ENCODE measurements at regions not wholly inside any gene's neighbourhood (a gene's known extent, or its start where the extent isn't known, plus 50 kb on each side); places are given as distances from the start of the nearest gene placed in this dataset.
A peak's percentile ranks its signal among the peaks of the same experiment; 100 is the strongest.
"Not testable (repeated sequence)": the region's sequence is repeated elsewhere in the genome, so short reads cannot be mapped to it uniquely, and the experiment has no call there.

DNA sequence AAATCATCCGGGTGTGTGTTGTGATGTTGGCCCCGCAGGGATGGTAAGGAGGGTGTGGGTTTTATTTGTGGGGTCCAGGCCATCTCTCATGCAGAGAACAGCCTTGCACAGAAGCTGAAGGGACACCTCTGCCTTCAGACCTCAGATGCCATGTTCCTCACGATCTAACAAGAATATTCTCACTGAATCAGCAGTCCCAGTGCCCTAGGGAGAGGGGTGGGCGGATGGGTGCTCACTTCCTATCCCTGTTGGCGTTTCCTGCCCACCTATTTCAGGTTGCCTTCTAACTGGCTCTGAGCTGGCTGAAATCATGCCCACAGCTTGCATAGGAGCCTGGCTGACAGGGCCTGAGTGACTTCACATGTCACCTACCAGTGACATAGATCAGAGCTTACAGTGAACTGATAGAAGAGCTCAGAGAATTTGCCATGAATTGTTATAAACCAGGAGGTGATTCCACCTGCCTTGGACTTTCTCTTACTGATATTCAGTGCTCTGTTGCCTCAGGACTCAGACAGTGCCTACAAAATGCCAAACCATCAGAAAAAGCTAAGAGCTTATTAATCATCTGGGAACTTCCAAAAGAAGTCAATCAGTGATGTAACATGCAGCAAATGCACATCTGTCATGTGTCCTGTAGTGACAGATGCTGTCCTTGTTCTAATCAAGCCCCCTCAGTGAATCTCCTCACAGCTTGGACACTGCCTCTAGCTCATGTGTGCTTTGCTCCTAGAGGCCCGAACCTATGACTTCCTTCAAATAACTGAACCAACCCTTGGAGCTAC, 186.8 kb upstream of the ADRA1D start:
- no peak for DNase-seq (ENCODE audit: low read depth)

GRCh38 chr20:4435225-4435624, 186.1 kb upstream of the ADRA1D start:
- DNase-seq (ENCODE audit: low read depth) = peak; percentile 79

GRCh38 chr20:4434681-4435080, 185.6 kb upstream of the ADRA1D start:
- peak; percentile 80 for DNase-seq (ENCODE audit: low read depth)

GRCh38 chr20:4431446-4431845, 182.4 kb upstream of the ADRA1D start:
- no peak for DNase-seq (ENCODE audit: low read depth)

DNA sequence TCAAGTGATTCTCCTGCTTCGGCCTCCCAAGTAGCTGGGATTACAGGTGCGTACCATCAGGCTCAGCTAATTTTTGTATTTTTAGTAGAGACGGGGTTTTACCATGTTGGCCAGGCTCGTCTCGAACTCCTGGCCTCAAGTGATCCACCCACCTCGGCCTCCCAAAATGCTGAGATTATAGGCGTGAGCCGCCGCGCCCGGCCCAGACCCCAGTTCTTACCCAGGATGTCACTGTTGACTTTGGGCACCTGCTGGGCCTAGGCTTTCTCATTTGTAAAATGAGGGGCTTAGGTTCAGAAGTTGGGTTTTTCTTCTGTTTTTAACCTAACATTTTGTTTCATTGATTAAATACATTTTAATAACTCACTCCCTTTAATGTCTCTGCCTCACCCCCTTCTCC, 181.7 kb upstream of the ADRA1D start:
- not testable (repeated sequence) for DNase-seq (ENCODE audit: low read depth)

- DNase-seq (ENCODE audit: low read depth) = peak; percentile 19
Observed at GRCh38 chr20:4427940-4428586, 179.0 kb upstream of the ADRA1D start.

GRCh38 chr20:4418141-4418540, 169.1 kb upstream of the ADRA1D start:
- no peak for DNase-seq (ENCODE audit: low read depth)

- DNase-seq (ENCODE audit: low read depth) = no peak
Observed at GRCh38 chr20:4415281-4415680, 166.2 kb upstream of the ADRA1D start.

DNA sequence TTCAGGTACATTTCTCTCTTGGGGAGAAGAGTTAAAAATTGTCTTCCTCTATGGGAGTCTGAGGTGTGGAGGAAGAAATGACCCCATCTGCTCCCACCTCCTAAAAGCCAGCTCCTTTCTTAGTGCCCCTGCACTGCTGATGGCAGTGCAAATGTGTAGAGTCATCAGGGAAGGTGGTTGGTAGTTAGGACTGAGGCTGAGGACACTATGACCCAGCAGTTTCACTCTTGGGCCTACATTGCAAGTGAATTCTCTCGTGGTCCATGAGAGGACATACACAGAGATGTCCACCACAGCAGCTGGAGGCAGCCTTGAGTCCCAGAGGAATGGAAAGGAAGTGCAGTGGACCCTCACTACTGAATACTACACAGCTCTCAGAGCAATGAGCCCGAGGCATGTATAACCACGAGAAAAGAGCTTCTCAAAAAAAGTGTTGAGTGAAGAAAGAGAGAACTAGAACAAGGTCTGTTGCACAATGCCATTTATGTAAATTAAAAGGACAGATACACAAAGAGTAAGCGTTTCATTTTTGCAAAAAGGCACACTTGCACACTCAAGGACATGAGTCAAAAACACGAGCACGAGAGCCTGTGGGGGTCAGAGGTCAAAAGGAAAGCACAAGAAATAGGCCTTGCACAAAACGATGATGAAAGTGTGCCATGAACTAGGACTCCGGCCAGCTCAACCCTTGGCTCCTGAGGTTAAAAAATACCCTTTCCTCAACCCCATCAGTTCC, 164.4 kb upstream of the ADRA1D start:
- DNase-seq (ENCODE audit: low read depth) = peak; percentile 20

DNA sequence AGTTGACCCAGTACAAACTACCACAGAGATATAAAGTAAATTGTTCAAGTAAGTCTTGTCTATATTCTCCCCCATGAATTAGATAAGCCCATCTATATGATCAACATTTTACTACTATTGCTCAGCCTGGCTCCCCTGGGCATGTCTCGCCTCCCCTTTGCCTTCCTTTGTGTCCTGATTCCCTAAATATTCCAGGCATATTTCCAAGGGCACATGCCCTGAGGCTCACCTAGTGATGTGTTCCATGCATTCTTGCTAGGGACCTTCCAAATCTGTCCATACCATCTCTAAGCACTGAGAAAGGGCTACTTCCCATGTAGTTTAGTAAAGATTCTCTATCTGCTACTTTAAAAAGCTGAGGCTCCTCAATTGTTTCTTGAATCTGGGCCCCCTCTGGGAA, 163.1 kb upstream of the ADRA1D start:
- peak; percentile 85 for DNase-seq (ENCODE audit: low read depth)

GRCh38 chr20:4411744-4412143, 162.7 kb upstream of the ADRA1D start:
- no peak for DNase-seq (ENCODE audit: low read depth)

GRCh38 chr20:4406627-4407026, 157.5 kb upstream of the ADRA1D start:
- DNase-seq (ENCODE audit: low read depth) = peak; percentile 98

DNA sequence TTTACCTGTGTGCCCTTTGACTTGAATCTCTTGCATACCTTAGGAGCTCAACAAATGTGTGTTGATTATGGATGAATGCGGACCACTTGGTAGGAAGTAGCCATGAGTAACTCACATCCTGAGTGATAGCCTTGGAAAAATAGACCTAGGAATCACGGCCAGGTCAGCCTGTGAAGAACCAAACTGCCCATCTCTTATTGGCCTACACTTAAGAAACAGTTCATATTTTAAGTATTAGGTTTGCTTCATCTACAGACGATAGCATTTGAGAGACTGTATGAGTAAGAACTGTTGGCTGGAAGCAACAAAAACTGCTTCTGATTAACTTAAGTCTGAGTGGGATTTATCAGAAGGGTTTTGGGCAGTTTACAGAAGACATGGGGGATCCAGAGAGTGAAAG, 152.5 kb upstream of the ADRA1D start:
- DNase-seq (ENCODE audit: low read depth) = no peak

DNA sequence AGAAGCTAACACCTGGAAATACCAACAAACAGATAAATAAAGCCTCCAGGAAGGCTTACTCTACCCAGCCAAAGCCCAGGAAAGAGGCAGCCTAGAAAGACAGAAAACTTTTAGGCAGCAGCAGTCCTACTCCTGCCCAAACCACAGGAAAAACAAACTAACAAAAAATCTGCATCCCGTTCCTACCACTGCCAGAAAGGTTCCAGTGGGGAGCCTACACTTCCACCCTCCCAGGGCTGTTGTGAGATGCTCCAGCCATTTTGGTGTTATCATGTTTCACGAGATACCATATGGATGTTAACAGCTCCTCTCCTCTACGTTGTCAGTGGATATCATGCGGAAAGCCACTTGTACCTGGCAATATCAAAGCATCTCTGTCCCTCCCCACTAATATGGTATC, 135.9 kb upstream of the ADRA1D start:
- DNase-seq (ENCODE audit: low read depth) = peak; percentile 39

DNA sequence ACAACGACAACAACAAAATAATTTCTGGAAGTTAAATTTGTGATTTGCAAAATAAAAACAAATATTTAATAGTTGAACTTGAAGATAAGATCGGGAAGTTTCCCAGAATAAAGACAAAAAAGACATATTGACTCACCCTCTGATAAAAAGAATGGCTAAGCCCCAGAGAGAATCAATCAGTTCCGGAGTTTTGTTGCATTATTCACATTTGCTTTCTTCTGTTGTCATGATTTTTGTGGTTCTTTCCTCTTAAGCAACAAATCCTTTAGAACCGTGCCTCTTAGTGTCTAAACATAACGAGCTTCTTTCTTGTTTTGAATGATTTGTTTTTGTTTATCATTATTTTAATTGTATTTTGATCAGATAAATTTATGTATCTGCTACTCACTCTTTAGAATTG, 134.9 kb upstream of the ADRA1D start:
- peak; percentile 84 for DNase-seq (ENCODE audit: low read depth)

DNA sequence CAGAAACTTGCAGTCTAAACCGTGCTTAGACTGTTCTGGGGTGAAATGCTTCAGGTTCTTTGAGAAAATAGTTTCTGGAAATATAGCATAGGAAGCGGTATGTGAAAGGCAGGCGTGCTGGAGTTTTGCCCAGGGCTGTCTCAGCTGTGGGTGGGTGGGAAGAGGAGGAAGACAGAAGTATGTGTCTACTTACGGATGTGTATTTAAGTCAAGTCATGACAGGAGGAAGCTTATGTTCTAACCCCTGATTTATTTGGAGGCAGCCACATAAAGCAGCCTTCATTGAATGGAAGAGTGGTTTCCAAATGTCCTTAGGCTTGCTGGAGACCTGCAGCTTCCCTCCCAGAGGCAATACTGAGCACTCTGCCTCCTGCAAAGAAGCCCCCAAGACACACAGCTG, 126.8 kb upstream of the ADRA1D start:
- DNase-seq (ENCODE audit: low read depth) = peak; percentile 85

GRCh38 chr20:4373454-4373853, 124.4 kb upstream of the ADRA1D start:
- no peak for DNase-seq (ENCODE audit: low read depth)

GRCh38 chr20:4371623-4372251, 122.7 kb upstream of the ADRA1D start:
- DNase-seq (ENCODE audit: low read depth) = no peak

DNA sequence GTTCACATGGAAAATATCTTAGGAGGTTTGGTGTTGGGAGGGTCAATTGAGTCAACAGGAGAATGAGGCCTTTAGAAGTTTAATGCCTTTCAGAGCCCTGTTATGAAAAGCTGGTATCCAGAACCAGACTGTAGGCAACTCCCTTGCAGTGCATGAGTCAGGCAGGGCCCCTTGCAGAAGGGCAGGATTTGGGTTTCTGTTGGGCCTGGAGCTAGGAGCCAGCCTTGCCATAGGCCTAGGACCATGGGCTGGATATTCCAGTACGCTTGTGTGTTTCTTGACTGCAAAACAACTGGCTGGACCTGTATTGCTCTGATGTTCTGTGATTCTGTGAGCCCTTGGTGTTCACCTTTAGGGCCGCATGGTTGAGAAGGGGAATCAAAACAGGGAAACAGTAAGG, 121.8 kb upstream of the ADRA1D start:
- DNase-seq (ENCODE audit: low read depth) = peak; percentile 79

DNA sequence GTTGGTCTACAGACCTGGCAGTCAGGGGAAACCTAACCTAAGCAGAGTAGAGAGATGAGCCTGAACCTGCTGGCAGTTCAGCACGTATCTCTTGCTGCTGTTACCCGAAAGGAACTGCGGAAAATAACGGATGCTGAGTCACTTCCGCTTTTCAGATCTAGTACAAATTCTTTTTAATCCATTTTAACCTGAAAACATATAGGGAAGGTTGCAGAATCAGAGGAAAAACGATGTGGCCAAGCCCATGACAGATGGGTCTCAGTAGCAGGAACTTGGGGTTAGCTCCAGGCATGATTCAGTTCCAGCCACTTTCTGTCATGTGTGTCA, 120.7 kb upstream of the ADRA1D start:
- DNase-seq (ENCODE audit: low read depth) = peak; percentile 86

DNA sequence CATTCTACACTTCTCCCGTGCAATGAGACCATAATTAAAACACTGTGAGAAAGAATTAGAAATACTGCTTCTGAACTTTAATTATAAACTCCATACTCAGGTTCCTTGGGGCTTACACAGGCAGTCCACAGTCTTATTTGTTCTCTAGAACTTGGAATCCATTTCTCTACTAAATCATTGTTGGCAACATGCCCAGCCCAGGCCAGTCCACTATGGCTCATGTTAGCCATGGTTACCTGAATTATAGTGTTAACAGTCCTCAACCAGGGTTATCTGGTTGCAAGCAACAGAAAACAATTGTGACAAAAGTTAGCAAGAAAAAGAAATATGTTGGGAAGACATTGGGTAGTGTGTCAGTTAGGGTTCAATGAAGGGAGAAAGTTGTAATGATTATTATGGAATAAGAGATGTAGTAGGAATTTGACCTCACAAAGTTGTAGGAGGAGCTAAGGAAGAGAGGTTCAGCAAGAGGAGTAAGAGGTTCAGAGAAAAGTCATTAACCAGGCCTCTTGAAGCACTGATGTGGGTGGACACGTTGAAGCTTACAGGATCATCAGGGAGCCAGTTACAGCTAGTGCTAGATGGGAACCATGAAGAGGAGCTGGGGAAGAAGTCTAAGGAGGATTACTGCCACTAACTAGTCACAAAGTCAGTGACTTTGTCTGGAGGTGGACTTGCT, 120.2 kb upstream of the ADRA1D start:
- DNase-seq (ENCODE audit: low read depth) = no peak

- peak; percentile 52 for DNase-seq (ENCODE audit: low read depth)
Observed at GRCh38 chr20:4366076-4366475, 117.0 kb upstream of the ADRA1D start.

Measured in RPMI7951 (cell line).